Activated CD4-positive, alpha-beta memory T cell treated with anti-CD3 and anti-CD28 coated beads, Interleukin-2, amount 10 ng/mL, durations not matched to agents 7 days and 5 days (primary cell): ENCODE measurements at regions not wholly inside any gene's neighbourhood (a gene's known extent, or its start where the extent isn't known, plus 50 kb on each side); places are given as distances from the start of the nearest gene placed in this dataset.
"Not testable (repeated sequence)": the region's sequence is repeated elsewhere in the genome, so short reads cannot be mapped to it uniquely, and the experiment has no call there.

ENCODE experiments used
- CTCF ChIA-PET: fragments of 350-600 bp; sonication (Branson Sonifier 250); formaldehyde crosslinking; loops from one replicate; lab custom pipeline; 2021; ENCODE audit warnings: antibody characterized with exemption, inconsistent platforms; lab: Charles Lee
- POLR2A ChIA-PET: fragments of 350-600 bp; sonication (Branson Sonifier 250); formaldehyde crosslinking; loops from one replicate; lab custom pipeline; 2021; ENCODE audit warnings: antibody characterized with exemption; lab: Charles Lee
- DNase-seq: peaks from one replicate; pipeline ENCODE4 v3.0.0-alpha.2; 2020
- H3K27ac Mint-ChIP-seq: one replicate; pipeline ENCODE4 v1.8.0; 2021; ENCODE audit warnings: mild to moderate bottlenecking, mixed read lengths
- H3K27me3 Mint-ChIP-seq: one replicate; pipeline ENCODE4 v1.8.0; 2021; ENCODE audit warnings: mixed read lengths
- H3K36me3 Mint-ChIP-seq: one replicate; pipeline ENCODE4 v1.8.0; 2021; ENCODE audit warnings: low read depth, mixed read lengths
- H3K4me1 Mint-ChIP-seq: one replicate; pipeline ENCODE4 v1.8.0; 2021; ENCODE audit warnings: mixed read lengths
- H3K4me3 Mint-ChIP-seq: one replicate; pipeline ENCODE4 v1.8.0; 2021; ENCODE audit warnings: mild to moderate bottlenecking, mixed read lengths
- H3K9me3 Mint-ChIP-seq: one replicate; pipeline ENCODE4 v1.8.0; 2021; ENCODE audit warnings: mixed read lengths

GRCh38 chr14:43418324-43418723, 1088.8 kb downstream of the FSCB start:
- no peaks in the 10 kb centered on the region for H3K4me1 Mint-ChIP-seq
- ChIA-PET POLR2A (no interaction called here), CTCF (no interaction called here)
- H3K36me3 Mint-ChIP-seq = no peaks in the 10 kb centered on the region
- no peak for DNase-seq
- H3K4me3 Mint-ChIP-seq = no peak overlapping the region
- peaks cover 18% of the 10 kb centered on the region for H3K9me3 Mint-ChIP-seq
- no peaks in the 10 kb centered on the region for H3K27me3 Mint-ChIP-seq
- H3K27ac Mint-ChIP-seq = no peak overlapping the region

- ChIA-PET CTCF (no interaction called here), POLR2A (no interaction called here)
- Mint-ChIP-seq H3K9me3 (peaks cover 5% of the 10 kb centered on the region), H3K4me3 (no peak overlapping the region), H3K4me1 (no peaks in the 10 kb centered on the region), H3K27me3 (no peaks in the 10 kb centered on the region), H3K27ac (no peak overlapping the region), H3K36me3 (no peaks in the 10 kb centered on the region)
- DNase-seq = no peak
These were observed 1094.0 kb downstream of the FSCB start for GRCh38 chr14:43413084-43413483.

GRCh38 chr14:43411841-43412240, 1095.2 kb downstream of the FSCB start:
- POLR2A ChIA-PET = no interaction called here

GRCh38 chr14:43410631-43411030, 1096.5 kb downstream of the FSCB start:
- Mint-ChIP-seq H3K4me1 (no peaks in the 10 kb centered on the region), H3K27me3 (no peaks in the 10 kb centered on the region), H3K27ac (no peak overlapping the region), H3K36me3 (no peaks in the 10 kb centered on the region), H3K4me3 (no peak overlapping the region), H3K9me3 (no peaks in the 10 kb centered on the region)
- ChIA-PET POLR2A (no interaction called here), CTCF (no interaction called here)
- no peak for DNase-seq

More at GRCh38 chr14:43411841-43412240, 1095.2 kb downstream of the FSCB start:
- CTCF ChIA-PET = no interaction called here
- no peaks in the 10 kb centered on the region for H3K27me3 Mint-ChIP-seq
- H3K4me3 Mint-ChIP-seq = no peak overlapping the region
- H3K27ac Mint-ChIP-seq = no peak overlapping the region
- H3K9me3 Mint-ChIP-seq = peaks cover under 1% of the 10 kb centered on the region
- no peaks in the 10 kb centered on the region for H3K4me1 Mint-ChIP-seq
- DNase-seq = no peak
- H3K36me3 Mint-ChIP-seq = no peaks in the 10 kb centered on the region

GRCh38 chr14:43408472-43408871, 1098.6 kb downstream of the FSCB start:
- H3K4me1 Mint-ChIP-seq = no peaks in the 10 kb centered on the region
- ChIA-PET CTCF (no interaction called here), POLR2A (no interaction called here)
- H3K4me3 Mint-ChIP-seq = no peak overlapping the region
- H3K27me3 Mint-ChIP-seq = no peaks in the 10 kb centered on the region
- no peak overlapping the region for H3K27ac Mint-ChIP-seq
- peaks cover 3% of the 10 kb centered on the region for H3K9me3 Mint-ChIP-seq
- no peak for DNase-seq
- H3K36me3 Mint-ChIP-seq = no peaks in the 10 kb centered on the region

- Mint-ChIP-seq H3K27me3 (no peaks in the 10 kb centered on the region), H3K4me1 (no peaks in the 10 kb centered on the region), H3K9me3 (peaks cover 3% of the 10 kb centered on the region), H3K27ac (no peak overlapping the region), H3K4me3 (no peak overlapping the region), H3K36me3 (no peaks in the 10 kb centered on the region)
- no peak for DNase-seq
- POLR2A ChIA-PET = no interaction called here
- CTCF ChIA-PET = no interaction called here
These were observed 1099.4 kb downstream of the FSCB start for GRCh38 chr14:43407706-43408105.

DNA sequence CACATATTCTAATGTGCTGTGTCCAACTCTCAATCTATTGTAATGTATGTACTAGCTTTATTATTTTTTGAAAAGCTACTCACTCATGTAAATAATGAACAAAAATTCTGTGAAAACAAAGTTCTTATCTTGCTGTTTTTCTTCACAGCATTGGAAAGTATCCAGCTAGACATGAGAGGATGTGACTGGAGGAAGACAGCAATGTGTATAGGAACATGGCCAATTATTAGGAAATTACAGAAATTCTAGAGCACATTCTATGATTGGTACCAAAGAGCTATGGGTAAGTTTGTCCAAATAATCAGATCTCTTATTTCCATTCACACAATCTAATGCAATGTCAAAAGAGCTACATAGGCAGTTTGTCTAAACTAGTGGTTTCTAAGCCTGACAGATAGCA, 1100.2 kb downstream of the FSCB start:
- Mint-ChIP-seq H3K4me3 (no peak overlapping the region), H3K27me3 (no peaks in the 10 kb centered on the region), H3K4me1 (no peaks in the 10 kb centered on the region), H3K36me3 (no peaks in the 10 kb centered on the region), H3K27ac (no peak overlapping the region), H3K9me3 (peaks cover 3% of the 10 kb centered on the region)
- CTCF ChIA-PET = no interaction called here
- DNase-seq = no peak
- POLR2A ChIA-PET = no interaction called here

GRCh38 chr14:43399289-43399688, 1107.8 kb downstream of the FSCB start:
- no peak overlapping the region for H3K27ac Mint-ChIP-seq
- POLR2A ChIA-PET = no interaction called here
- H3K9me3 Mint-ChIP-seq = peaks cover 4% of the 10 kb centered on the region

DNA sequence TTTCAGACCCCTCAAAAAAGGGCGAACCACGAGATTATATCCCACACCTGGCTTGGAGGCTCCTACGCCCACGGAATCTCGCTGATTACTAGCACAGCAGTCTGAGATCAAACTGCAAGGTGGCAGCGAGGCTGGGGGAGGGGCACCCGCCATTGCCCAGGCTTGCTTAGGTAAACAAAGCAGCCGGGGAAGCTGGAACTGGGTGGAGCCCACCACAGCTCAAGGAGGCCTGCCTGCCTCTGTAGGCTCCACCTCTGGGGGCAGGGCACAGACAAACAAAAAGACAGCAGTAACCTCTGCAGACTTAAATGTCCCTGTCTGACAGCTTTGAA, 1136.6 kb downstream of the FSCB start:
- H3K27me3 Mint-ChIP-seq, POLR2A ChIA-PET, DNase-seq, H3K27ac Mint-ChIP-seq, H3K4me1 Mint-ChIP-seq, CTCF ChIA-PET, H3K36me3 Mint-ChIP-seq, H3K9me3 Mint-ChIP-seq, H3K4me3 Mint-ChIP-seq: not testable (repeated sequence)

More at GRCh38 chr14:43399289-43399688, 1107.8 kb downstream of the FSCB start:
- CTCF ChIA-PET = no interaction called here
- no peaks in the 10 kb centered on the region for H3K4me1 Mint-ChIP-seq
- H3K27me3 Mint-ChIP-seq = no peaks in the 10 kb centered on the region
- H3K4me3 Mint-ChIP-seq = no peak overlapping the region
- DNase-seq = no peak
- no peaks in the 10 kb centered on the region for H3K36me3 Mint-ChIP-seq

DNA sequence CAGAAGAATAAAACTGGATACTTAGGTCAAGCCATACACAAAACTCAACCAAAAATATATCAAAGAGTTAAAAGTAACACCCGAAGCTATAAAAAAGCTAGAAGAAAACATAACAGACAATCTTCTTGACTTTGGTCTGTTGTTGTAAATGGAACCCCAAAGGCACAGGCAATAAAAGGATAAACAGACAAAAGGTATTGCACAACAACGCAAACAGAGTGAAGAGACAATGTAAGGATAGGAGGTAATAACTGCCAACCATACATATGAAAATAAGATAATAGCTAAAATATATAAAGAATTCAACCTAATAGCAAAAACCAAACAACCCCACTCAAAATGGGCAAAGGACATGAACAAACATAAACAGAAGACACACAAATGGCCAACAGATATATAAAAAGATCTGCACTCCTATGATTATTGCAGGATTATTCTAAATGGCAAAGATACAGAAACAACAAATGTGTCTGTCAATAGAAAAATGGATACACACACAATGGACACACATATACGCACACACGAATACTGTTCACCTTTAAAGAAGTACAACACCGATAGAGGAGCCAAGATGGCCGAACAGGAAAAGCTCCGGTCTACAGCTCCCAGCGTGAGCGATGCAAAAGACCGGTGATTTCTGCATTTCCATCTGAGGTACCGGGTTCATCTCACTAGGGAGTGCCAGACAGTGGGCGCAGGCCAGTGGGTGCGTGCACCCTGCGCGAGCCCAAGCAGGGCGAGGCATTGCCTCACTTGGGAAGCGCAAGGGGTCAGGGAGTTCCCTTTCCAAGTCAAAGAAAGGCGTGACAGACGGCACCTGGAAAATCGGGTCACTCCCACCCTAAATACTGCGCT, 1137.1 kb downstream of the FSCB start:
- CTCF ChIA-PET = no interaction called here
- DNase-seq = no peak
- no peak overlapping the region for H3K4me3 Mint-ChIP-seq
- H3K4me1 Mint-ChIP-seq = no peaks in the 10 kb centered on the region
- no peaks in the 10 kb centered on the region for H3K36me3 Mint-ChIP-seq
- H3K9me3 Mint-ChIP-seq = peaks cover 9% of the 10 kb centered on the region
- H3K27ac Mint-ChIP-seq = no peak overlapping the region
- no peaks in the 10 kb centered on the region for H3K27me3 Mint-ChIP-seq
- POLR2A ChIA-PET = no interaction called here

DNA sequence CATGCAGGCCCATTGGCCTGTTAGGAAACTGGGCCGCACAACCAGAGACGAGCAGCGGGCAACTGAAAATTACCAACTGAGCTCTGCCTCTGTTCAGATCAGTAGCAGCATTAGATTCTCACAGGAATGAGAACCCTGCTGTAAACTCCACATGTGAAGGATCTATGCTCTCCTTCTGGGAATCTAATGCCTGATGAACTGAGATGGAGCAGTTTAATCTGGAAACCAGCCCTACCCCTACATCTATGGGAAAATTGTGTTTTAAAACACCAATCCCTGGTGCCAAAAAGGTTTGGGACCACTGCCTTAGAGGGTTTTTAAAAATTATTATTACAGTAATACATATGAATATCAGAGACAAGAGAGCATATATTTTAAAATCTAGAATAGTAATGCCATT, 1144.5 kb downstream of the FSCB start:
- no peaks in the 10 kb centered on the region for H3K4me1 Mint-ChIP-seq
- no peak for DNase-seq
- H3K36me3 Mint-ChIP-seq = no peaks in the 10 kb centered on the region
- no peaks in the 10 kb centered on the region for H3K27me3 Mint-ChIP-seq
- no peak overlapping the region for H3K4me3 Mint-ChIP-seq
- no peak overlapping the region for H3K27ac Mint-ChIP-seq
- POLR2A ChIA-PET = no interaction called here
- CTCF ChIA-PET = no interaction called here
- H3K9me3 Mint-ChIP-seq = peaks cover 4% of the 10 kb centered on the region

DNA sequence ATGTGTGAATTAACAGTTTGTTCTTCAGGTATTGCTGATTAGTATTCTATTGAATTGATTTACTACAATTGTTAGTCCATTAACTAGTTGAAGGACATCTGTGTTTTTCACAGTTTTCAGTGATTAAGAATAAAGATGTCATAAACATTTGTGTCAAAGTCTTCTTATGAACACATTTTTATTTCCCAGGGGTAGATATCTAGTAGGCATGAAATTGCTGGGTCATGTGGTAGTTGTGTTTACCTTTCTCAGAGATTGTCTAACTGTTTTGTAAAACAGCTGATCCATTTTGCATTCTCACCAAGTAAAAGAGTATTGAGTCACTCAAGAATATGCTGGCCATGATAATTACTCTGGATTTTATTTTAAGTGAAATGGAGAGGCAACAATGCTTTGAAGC, 1145.3 kb downstream of the FSCB start:
- POLR2A ChIA-PET = no interaction called here
- H3K4me1 Mint-ChIP-seq = no peaks in the 10 kb centered on the region
- DNase-seq = no peak
- H3K4me3 Mint-ChIP-seq = no peak overlapping the region
- CTCF ChIA-PET = no interaction called here
- no peaks in the 10 kb centered on the region for H3K27me3 Mint-ChIP-seq
- H3K36me3 Mint-ChIP-seq = no peaks in the 10 kb centered on the region
- H3K9me3 Mint-ChIP-seq = peaks cover 2% of the 10 kb centered on the region
- H3K27ac Mint-ChIP-seq = no peak overlapping the region

DNA sequence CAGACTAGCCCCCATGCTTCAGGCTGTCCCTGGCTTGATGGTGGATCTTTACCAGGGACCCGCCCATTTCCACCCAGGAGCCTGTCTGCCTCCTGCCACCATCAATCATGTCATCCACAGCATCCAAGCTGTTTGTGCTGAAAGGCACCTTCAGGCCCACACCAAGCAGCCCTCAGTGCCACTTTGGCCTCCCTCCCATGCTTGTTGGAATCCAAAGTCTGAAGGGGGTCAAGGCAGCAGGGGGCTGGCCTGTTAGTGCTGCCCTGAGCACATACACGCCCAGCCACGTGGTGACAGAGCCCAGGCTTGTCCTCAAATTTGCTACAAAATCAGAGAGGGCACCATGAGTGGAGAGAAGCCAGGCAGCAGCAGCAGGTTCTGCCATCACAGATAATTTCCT, 1146.8 kb downstream of the FSCB start:
- no peaks in the 10 kb centered on the region for H3K27me3 Mint-ChIP-seq
- CTCF ChIA-PET = no interaction called here
- no peak for DNase-seq
- H3K9me3 Mint-ChIP-seq = peaks cover under 1% of the 10 kb centered on the region
- H3K27ac Mint-ChIP-seq = no peak overlapping the region
- POLR2A ChIA-PET = no interaction called here
- H3K36me3 Mint-ChIP-seq = no peaks in the 10 kb centered on the region
- no peak overlapping the region for H3K4me3 Mint-ChIP-seq
- no peaks in the 10 kb centered on the region for H3K4me1 Mint-ChIP-seq

DNA sequence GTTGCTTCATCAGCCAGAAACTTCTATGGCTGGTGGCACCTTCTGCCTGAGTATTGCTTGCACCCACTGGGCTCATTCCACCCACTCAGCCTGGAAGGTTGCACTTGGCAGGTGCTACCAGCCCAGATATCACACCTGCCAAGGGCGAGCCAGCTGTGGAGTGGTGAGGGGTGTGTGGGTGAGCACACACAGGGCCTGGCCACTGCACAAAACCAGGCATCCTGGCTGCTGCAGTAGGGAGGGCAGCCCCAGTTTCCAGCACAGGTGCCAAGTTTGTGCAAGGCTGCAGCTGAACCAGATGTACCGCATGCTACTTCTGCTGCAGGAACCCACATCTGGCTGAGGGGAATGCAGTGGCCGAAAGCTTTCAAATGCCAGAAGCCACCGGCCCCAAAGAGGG, 1147.8 kb downstream of the FSCB start:
- DNase-seq = no peak
- Mint-ChIP-seq H3K9me3 (peaks cover 2% of the 10 kb centered on the region), H3K27me3 (no peaks in the 10 kb centered on the region), H3K4me3 (no peak overlapping the region), H3K36me3 (no peaks in the 10 kb centered on the region), H3K4me1 (no peaks in the 10 kb centered on the region), H3K27ac (no peak overlapping the region)
- CTCF ChIA-PET = no interaction called here
- POLR2A ChIA-PET = no interaction called here
